Left lung (tissue), 4 donors: ENCODE measurements at regions not wholly inside any gene's neighbourhood (a gene's known extent, or its start where the extent isn't known, plus 50 kb on each side); places are given as distances from the start of the nearest gene placed in this dataset.

Experiments
- ATAC-seq: fragments of 200-7000 bp; cut with Tn5 transposase; one replicate; pipeline ENCODE4 v1.9.1; 2020; ENCODE audit warnings: moderate library complexity
- DNase-seq, 4 donors: peaks; one replicate each; pipeline ENCODE4 v3.0.0-alpha.2; 2013 to 2020
- H3K27ac ChIP-seq, 2 donors: fragments of 200-600 bp; sonication (generic) in 1 of 2; one replicate each; pipeline versions ENCODE4 v1.5.0 to v1.8.0; 2020 to 2021
- H3K27me3 ChIP-seq, 2 donors: fragments of 200-600 bp; sonication (generic) in 1 of 2; one replicate each; pipeline versions ENCODE4 v1.5.0 to v1.8.0; 2020 to 2021
- H3K36me3 ChIP-seq, 2 donors: fragments of 200-600 bp; sonication (generic) in 1 of 2; one replicate each; pipeline versions ENCODE4 v1.5.0 to v1.8.0; 2020 to 2021
- H3K4me1 ChIP-seq, 2 donors: fragments of 200-600 bp; one replicate each; pipeline ENCODE4 v1.8.0; 2021
- H3K4me3 ChIP-seq, 2 donors: fragments of 200-600 bp; sonication (generic) in 1 of 2; one replicate each; pipeline versions ENCODE4 v1.5.0 to v1.8.0; 2020 to 2021; ENCODE audit warnings: mild to moderate bottlenecking in 1 of 2
- H3K9me3 ChIP-seq, 2 donors: fragments of 200-600 bp; sonication (generic) in 1 of 2; one replicate each; pipeline versions ENCODE4 v1.5.0 to v1.8.0; 2020 to 2021
- CTCF ChIP-seq, 2 donors: fragments of 200-600 bp; sonication (generic) in 1 of 2; IDR thresholded peaks; one replicate each; pipeline versions ENCODE4 v1.5.0 to v1.8.0; 2021; ENCODE audit warnings: antibody characterized with exemption in 2 of 2
- intact Hi-C, 2 donors: fragments of 100-400 bp; cut with DNase I; formaldehyde crosslinking; loops; one replicate each; pipeline versions ENCODE4 v1.11.2 to v1.14.2; 2022
- donor health status: DM: no; HTN: yes; CAD: no.
- donor health status: DM: no; HTN: no; CAD: no.

GRCh38 chr13:74443631-74444030, 309.4 kb upstream of the KLF12 start:
- DNase-seq (peak in 2 of 4 donors; percentile 16 to 22), ATAC-seq (peak; percentile 62)
- Histone ChIP-seq H3K9me3 (peaks cover 0 to 19% of the 10 kb centered on the region in 2 donors), H3K27ac (no peak overlapping the region), H3K36me3 (no peaks in the 10 kb centered on the region), H3K4me3 (no peak overlapping the region), H3K27me3 (no peaks in the 10 kb centered on the region), H3K4me1 (no peaks in the 10 kb centered on the region)
- intact Hi-C loops = no loop called here
- no peak for TF ChIP-seq CTCF (IDR thresholded peaks at IDR 0.05)

- no peak for TF ChIP-seq CTCF (IDR thresholded peaks at IDR 0.05)
- Histone ChIP-seq H3K36me3 (no peaks in the 10 kb centered on the region), H3K27me3 (no peaks in the 10 kb centered on the region), H3K27ac (no peak overlapping the region), H3K4me3 (no peak overlapping the region), H3K9me3 (peaks cover 0 to 19% of the 10 kb centered on the region in 2 donors), H3K4me1 (no peaks in the 10 kb centered on the region)
- ATAC-seq = no peak
- no peak for DNase-seq
- intact Hi-C loops = no loop called here
These were observed 308.5 kb upstream of the KLF12 start for GRCh38 chr13:74442751-74443150.

GRCh38 chr13:74438901-74439300, 304.7 kb upstream of the KLF12 start:
- intact Hi-C loops = no loop called here
- TF ChIP-seq CTCF (IDR thresholded peaks at IDR 0.05) = no peak
- ATAC-seq = no peak
- Histone ChIP-seq H3K4me1 (no peaks in the 10 kb centered on the region), H3K4me3 (no peak overlapping the region), H3K36me3 (no peaks in the 10 kb centered on the region), H3K27ac (no peak overlapping the region), H3K27me3 (no peaks in the 10 kb centered on the region), H3K9me3 (peaks cover 0 to 19% of the 10 kb centered on the region in 2 donors)
- peak in 2 of 4 donors; percentile 45 to 63 for DNase-seq

GRCh38 chr13:74434782-74435181, 300.6 kb upstream of the KLF12 start:
- H3K4me3 ChIP-seq = no peak overlapping the region
- no peak for ATAC-seq

GRCh38 chr13:74424455-74424854, 290.3 kb upstream of the KLF12 start:
- TF ChIP-seq CTCF (IDR thresholded peaks at IDR 0.05) = no peak
- intact Hi-C loops = no loop called here
- Histone ChIP-seq H3K4me1 (no peaks in the 10 kb centered on the region), H3K4me3 (no peak overlapping the region), H3K27me3 (no peaks in the 10 kb centered on the region), H3K27ac (no peak overlapping the region), H3K9me3 (peaks cover 0 to 2% of the 10 kb centered on the region in 2 donors), H3K36me3 (no peaks in the 10 kb centered on the region)
- ATAC-seq (no peak), DNase-seq (no peak)

More at GRCh38 chr13:74434782-74435181, 300.6 kb upstream of the KLF12 start:
- Histone ChIP-seq H3K36me3 (no peaks in the 10 kb centered on the region), H3K27ac (no peak overlapping the region), H3K27me3 (no peaks in the 10 kb centered on the region), H3K4me1 (no peaks in the 10 kb centered on the region), H3K9me3 (no peaks in the 10 kb centered on the region)
- intact Hi-C loops = no loop called here
- no peak for DNase-seq
- no peak for TF ChIP-seq CTCF (IDR thresholded peaks at IDR 0.05)
